GM12878 (cell line): ENCODE measurements at regions not wholly inside any gene's neighbourhood (a gene's known extent, or its start where the extent isn't known, plus 50 kb on each side); places are given as distances from the start of the nearest gene placed in this dataset.
"Not testable (repeated sequence)": the region's sequence is repeated elsewhere in the genome, so short reads cannot be mapped to it uniquely, and the experiment has no call there.

Experiments used
- BHLHE40 ChIP-seq, 2 experiments: fragments of 450-650 bp in 1 of 2; IDR thresholded peaks; 2 replicates each; pipeline ENCODE4 v1.6.1; 2011 to 2017; ENCODE audit warnings: low read depth in 2 of 2, borderline replicate concordance in 1 of 2, improper control_type of control experiment in 1 of 2, low read length in 1 of 2, mild to moderate bottlenecking in 1 of 2
- EZH2 ChIP-seq: IDR thresholded peaks from 2 replicates; pipeline ENCODE4 v1.6.1; 2012; ENCODE audit warnings: low read depth, mild to moderate bottlenecking, control low read depth, inconsistent platforms, low read length, borderline replicate concordance; ENCODE audit not compliant: control insufficient read depth

DNA sequence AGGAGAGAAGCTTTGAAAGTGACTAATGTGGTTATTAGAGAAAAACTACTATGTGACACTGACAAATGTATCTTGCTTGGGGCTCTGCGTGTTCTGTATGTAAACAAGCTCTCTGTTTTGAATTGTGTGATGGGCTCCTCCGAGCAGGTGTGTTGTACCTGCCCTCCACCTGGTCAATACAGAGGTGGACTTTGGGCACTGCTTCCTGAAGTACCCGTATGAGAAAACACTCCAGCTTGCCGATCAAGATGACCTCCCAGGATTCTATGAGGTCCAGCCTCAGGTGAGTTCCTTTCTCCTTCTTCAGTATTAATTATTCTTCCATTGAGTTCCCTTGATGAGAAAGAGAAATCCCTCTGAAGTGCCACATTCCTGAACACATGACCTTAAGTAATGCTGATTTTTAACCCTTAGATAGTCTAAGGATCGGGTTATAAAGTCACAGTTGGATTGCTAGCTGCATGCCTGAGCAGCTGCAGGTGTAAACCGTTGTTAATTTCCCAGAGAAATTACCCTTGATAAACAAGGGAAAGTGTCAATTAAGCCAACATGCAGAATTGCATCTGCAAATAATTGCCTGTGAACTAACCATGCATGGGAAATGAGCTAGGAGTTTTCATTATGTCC is 292.0 kb upstream of the NBPF12 start:
- TF ChIP-seq BHLHE40 (IDR thresholded peaks at IDR 0.05; ENCODE audit: borderline replicate concordance in 1 of 2, low read depth in 2 of 2, low read length in 1 of 2); EZH2: not testable (repeated sequence)
